ENCODE measurements at regions not wholly inside any gene's neighbourhood (a gene's known extent, or its start where the extent isn't known, plus 50 kb on each side); places are given as distances from the start of the nearest gene placed in this dataset.

DNA sequence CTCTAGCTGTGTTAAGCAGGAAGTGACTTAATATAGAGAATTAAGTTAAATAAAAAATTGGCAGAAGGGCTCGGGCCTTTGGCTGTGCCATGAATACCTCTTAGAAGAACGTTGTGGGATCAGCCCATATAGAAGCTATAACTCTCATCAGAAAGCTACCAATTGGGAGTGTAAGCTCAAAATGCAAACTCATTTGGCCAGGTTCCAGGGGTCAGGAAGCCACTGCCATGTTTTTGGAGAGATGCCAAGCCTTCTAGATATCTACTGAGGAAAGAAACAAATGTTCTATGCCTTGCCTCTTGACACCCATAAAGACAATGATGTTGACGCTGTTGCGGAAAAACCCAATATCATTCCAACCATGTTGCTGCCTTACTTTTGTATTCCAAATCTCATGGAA lies 475.2 kb upstream of the TGFBR2 start:
- H3K79me2 ChIP-seq (ENCODE audit: insufficient read depth, low read length), result no peaks in the 10 kb centered on the region
- TF ChIP-seq, protein P1, sequence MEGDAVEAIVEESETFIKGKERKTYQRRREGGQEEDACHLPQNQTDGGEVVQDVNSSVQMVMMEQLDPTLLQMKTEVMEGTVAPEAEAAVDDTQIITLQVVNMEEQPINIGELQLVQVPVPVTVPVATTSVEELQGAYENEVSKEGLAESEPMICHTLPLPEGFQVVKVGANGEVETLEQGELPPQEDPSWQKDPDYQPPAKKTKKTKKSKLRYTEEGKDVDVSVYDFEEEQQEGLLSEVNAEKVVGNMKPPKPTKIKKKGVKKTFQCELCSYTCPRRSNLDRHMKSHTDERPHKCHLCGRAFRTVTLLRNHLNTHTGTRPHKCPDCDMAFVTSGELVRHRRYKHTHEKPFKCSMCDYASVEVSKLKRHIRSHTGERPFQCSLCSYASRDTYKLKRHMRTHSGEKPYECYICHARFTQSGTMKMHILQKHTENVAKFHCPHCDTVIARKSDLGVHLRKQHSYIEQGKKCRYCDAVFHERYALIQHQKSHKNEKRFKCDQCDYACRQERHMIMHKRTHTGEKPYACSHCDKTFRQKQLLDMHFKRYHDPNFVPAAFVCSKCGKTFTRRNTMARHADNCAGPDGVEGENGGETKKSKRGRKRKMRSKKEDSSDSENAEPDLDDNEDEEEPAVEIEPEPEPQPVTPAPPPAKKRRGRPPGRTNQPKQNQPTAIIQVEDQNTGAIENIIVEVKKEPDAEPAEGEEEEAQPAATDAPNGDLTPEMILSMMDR (conservative IDR thresholded peaks at IDR 0.05; ENCODE audit: low read length), result no peak
- TF ChIP-seq EZH2phosphoT487 (IDR thresholded peaks at IDR 0.05; ENCODE audit: borderline replicate concordance), result no peak
- no peak overlapping the region for H3K4me3 ChIP-seq (ENCODE audit: low read length, poor library complexity, severe bottlenecking)
- H3K9me3 ChIP-seq (ENCODE audit: insufficient read depth, low read depth, low read length), result peaks cover 2% of the 10 kb centered on the region; the same call in 1 of the 2 replicates
- H4K20me1 ChIP-seq (ENCODE audit: insufficient read depth, low read length, poor library complexity, severe bottlenecking), result no peaks in the 10 kb centered on the region
- H3K4me2 ChIP-seq (ENCODE audit: low read depth, low read length, poor library complexity, severe bottlenecking), result no peak overlapping the region
- H3K9me2 ChIP-seq (replicated peaks; ENCODE audit: low read depth, low read length), result no peaks in the 10 kb centered on the region
- H3K27me3 ChIP-seq (ENCODE audit: insufficient read depth, low read length, poor library complexity, severe bottlenecking), result no peaks in the 10 kb centered on the region
- no peaks in the 10 kb centered on the region for H3K4me1 ChIP-seq (ENCODE audit: insufficient read depth, low read length, poor library complexity, severe bottlenecking)
- H3F3A ChIP-seq (ENCODE audit: low read depth), result no peaks in the 10 kb centered on the region
- H3K9ac ChIP-seq (ENCODE audit: low read depth, low read length, poor library complexity, severe bottlenecking), result no peak overlapping the region
- no peak overlapping the region for H2AFZ ChIP-seq (ENCODE audit: low read length)
- no peaks in the 10 kb centered on the region for H3K36me3 ChIP-seq (ENCODE audit: insufficient read depth, low read length)

DNA sequence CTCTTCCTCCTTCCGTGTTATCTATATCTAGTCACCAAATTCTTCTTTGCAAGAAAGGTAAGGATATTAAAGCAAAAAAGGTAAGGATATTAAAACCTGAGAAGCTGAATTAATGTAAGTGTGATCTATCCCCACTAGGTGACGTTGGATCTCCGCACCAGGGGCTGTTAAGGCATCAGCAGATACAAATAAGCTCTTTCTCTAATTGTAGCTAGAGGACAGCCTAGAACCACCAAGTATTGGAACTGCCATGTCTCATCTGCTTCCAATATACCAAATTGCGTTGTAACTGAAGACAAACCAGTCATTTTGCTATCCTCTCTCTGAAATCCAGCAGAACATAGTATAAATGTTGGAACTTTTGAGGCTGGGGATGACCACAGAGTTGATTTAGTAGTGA lies 471.2 kb upstream of the TGFBR2 start:
- TF ChIP-seq, protein P1 (conservative IDR thresholded peaks at IDR 0.05; ENCODE audit: low read length), result no peak
- H3K9ac ChIP-seq (ENCODE audit: low read depth, low read length, poor library complexity, severe bottlenecking), result no peak overlapping the region

DNA sequence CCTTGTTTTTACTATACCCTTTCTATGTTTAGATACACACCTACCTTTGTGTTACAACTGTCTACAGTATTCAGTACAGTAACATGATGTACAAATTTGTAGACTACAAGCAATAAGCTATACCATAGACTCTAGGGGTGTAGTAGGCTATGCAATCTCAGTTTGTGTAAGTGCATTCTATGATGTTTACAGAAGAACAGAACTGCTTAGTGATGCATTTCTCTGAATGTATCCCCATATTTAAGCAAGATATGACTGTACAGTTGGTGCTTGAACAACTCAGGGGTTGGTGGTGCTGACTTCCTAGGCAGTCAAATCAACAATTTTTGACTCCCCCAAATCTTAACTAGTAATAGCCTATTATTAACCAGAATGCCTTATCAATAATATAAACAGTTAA lies 467.1 kb upstream of the TGFBR2 start:
- Histone ChIP-seq H3K9ac (ENCODE audit: low read depth, low read length, poor library complexity, severe bottlenecking) (no peak overlapping the region), H3K4me2 (ENCODE audit: low read depth, low read length, poor library complexity, severe bottlenecking) (no peak overlapping the region), H3K36me3 (ENCODE audit: insufficient read depth, low read length) (no peaks in the 10 kb centered on the region), H2AFZ (ENCODE audit: low read length) (no peak overlapping the region), H3K79me2 (ENCODE audit: insufficient read depth, low read length) (no peaks in the 10 kb centered on the region), H3K4me3 (ENCODE audit: low read length, poor library complexity, severe bottlenecking) (no peak overlapping the region), H3K9me2 (replicated peaks; ENCODE audit: low read depth, low read length) (no peaks in the 10 kb centered on the region), H3K4me1 (ENCODE audit: insufficient read depth, low read length, poor library complexity, severe bottlenecking) (no peaks in the 10 kb centered on the region), H3K27me3 (ENCODE audit: insufficient read depth, low read length, poor library complexity, severe bottlenecking) (no peaks in the 10 kb centered on the region), H4K20me1 (ENCODE audit: insufficient read depth, low read length, poor library complexity, severe bottlenecking) (no peaks in the 10 kb centered on the region), H3F3A (ENCODE audit: low read depth) (no peaks in the 10 kb centered on the region), H3K9me3 (ENCODE audit: insufficient read depth, low read depth, low read length) (peaks cover 2% of the 10 kb centered on the region)
- TF ChIP-seq EZH2phosphoT487 (IDR thresholded peaks at IDR 0.05; ENCODE audit: borderline replicate concordance), result no peak
- TF ChIP-seq, protein P1 (conservative IDR thresholded peaks at IDR 0.05; ENCODE audit: low read length), result no peak

More for the DNA sequence above, 471.2 kb upstream of the TGFBR2 start:
- H3K36me3 ChIP-seq (ENCODE audit: insufficient read depth, low read length), result no peaks in the 10 kb centered on the region
- H3K27me3 ChIP-seq (ENCODE audit: insufficient read depth, low read length, poor library complexity, severe bottlenecking), result no peaks in the 10 kb centered on the region
- H3K9me3 ChIP-seq (ENCODE audit: insufficient read depth, low read depth, low read length), result peaks cover 2% of the 10 kb centered on the region
- no peak overlapping the region for H3K4me3 ChIP-seq (ENCODE audit: low read length, poor library complexity, severe bottlenecking)
- H3K9me2 ChIP-seq (replicated peaks; ENCODE audit: low read depth, low read length), result no peaks in the 10 kb centered on the region
- no peaks in the 10 kb centered on the region for H3K79me2 ChIP-seq (ENCODE audit: insufficient read depth, low read length)
- no peaks in the 10 kb centered on the region for H3K4me1 ChIP-seq (ENCODE audit: insufficient read depth, low read length, poor library complexity, severe bottlenecking)
- no peak overlapping the region for H3K4me2 ChIP-seq (ENCODE audit: low read depth, low read length, poor library complexity, severe bottlenecking)
- no peaks in the 10 kb centered on the region for H4K20me1 ChIP-seq (ENCODE audit: insufficient read depth, low read length, poor library complexity, severe bottlenecking)
- H2AFZ ChIP-seq (ENCODE audit: low read length), result no peak overlapping the region
- H3F3A ChIP-seq (ENCODE audit: low read depth), result no peaks in the 10 kb centered on the region
